Mesenchymal stem cell (in vitro differentiated cells and primary cell): ENCODE measurements at regions not wholly inside any gene's neighbourhood (a gene's known extent, or its start where the extent isn't known, plus 50 kb on each side); places are given as distances from the start of the nearest gene placed in this dataset.
A peak's percentile ranks its signal among the peaks of the same experiment; 100 is the strongest.

Experiments
- DNase-seq: peaks from one replicate; pipeline ENCODE4 v3.0.0-alpha.2; 2013
- H2AFZ ChIP-seq: one replicate; pipeline ENCODE4 v1.6.1; 2013; ENCODE audit warnings: low read depth, mild to moderate bottlenecking, control low read depth, inconsistent platforms, low read length, moderate library complexity
- H2AK5ac ChIP-seq: 2 replicates; pipeline ENCODE4 v1.6.1; 2013; ENCODE audit warnings: low read length, moderate library complexity, mild to moderate bottlenecking, inconsistent platforms; ENCODE audit not compliant: severe bottlenecking
- H2BK120ac ChIP-seq: one replicate; pipeline ENCODE4 v1.6.1; 2013; ENCODE audit warnings: low read depth, mild to moderate bottlenecking, inconsistent platforms, low read length, moderate library complexity
- H2BK12ac ChIP-seq, 2 experiments: one replicate each; pipeline ENCODE4 v1.6.1; 2013; ENCODE audit warnings: inconsistent platforms in 2 of 2, low read length in 2 of 2, mild to moderate bottlenecking in 2 of 2, moderate library complexity in 2 of 2, control low read depth in 1 of 2
- H2BK15ac ChIP-seq: one replicate; pipeline ENCODE4 v1.6.1; 2013; ENCODE audit warnings: mild to moderate bottlenecking, low read depth, inconsistent platforms; ENCODE audit not compliant: poor library complexity, severe bottlenecking
- H2BK5ac ChIP-seq: 2 replicates; pipeline ENCODE4 v1.6.1; 2013; ENCODE audit warnings: low read depth, mild to moderate bottlenecking, low read length, control low read depth, inconsistent platforms; ENCODE audit not compliant: poor library complexity, severe bottlenecking
- H3K14ac ChIP-seq, 2 experiments: one replicate each; pipeline ENCODE4 v1.6.1; 2013; ENCODE audit warnings: inconsistent platforms in 2 of 2, low read length in 2 of 2, control low read depth in 1 of 2, mild to moderate bottlenecking in 1 of 2, moderate library complexity in 1 of 2
- H3K18ac ChIP-seq, 2 experiments: one replicate each; pipeline ENCODE4 v1.6.1; 2013; ENCODE audit warnings: inconsistent platforms in 2 of 2, low read length in 2 of 2, control low read depth in 1 of 2, low read depth in 1 of 2, mild to moderate bottlenecking in 1 of 2
- H3K23ac ChIP-seq, 2 experiments: one replicate each; pipeline ENCODE4 v1.6.1; 2013; ENCODE audit warnings: inconsistent platforms in 2 of 2, low read length in 2 of 2, mild to moderate bottlenecking in 2 of 2, moderate library complexity in 2 of 2, control low read depth in 1 of 2
- H3K27ac ChIP-seq: 2 replicates; pipeline ENCODE4 v1.5.1; 2013; ENCODE audit warnings: mild to moderate bottlenecking, moderate library complexity, low read length, control low read depth, inconsistent platforms; ENCODE audit not compliant: poor library complexity, severe bottlenecking
- H3K27me3 ChIP-seq, 2 experiments: 2 replicates each; pipeline versions ENCODE4 v1.6.1 to v1.7.0; 2013; ENCODE audit warnings: low read length in 2 of 2, mild to moderate bottlenecking in 2 of 2, moderate library complexity in 2 of 2, control low read depth in 1 of 2, inconsistent platforms in 1 of 2; ENCODE audit not compliant: control insufficient read depth in 1 of 2, insufficient read depth in 1 of 2
- H3K36me3 ChIP-seq, 2 experiments: 2 replicates each; pipeline versions ENCODE4 v1.6.1 to v1.7.0; 2013; ENCODE audit warnings: low read length in 2 of 2, control low read depth in 1 of 2, inconsistent platforms in 1 of 2, low read depth in 1 of 2, mild to moderate bottlenecking in 1 of 2; ENCODE audit not compliant: insufficient read depth in 2 of 2, control insufficient read depth in 1 of 2
- H3K4ac ChIP-seq, 2 experiments: one replicate each; pipeline ENCODE4 v1.6.1; 2013; ENCODE audit warnings: inconsistent platforms in 2 of 2, low read length in 2 of 2, mild to moderate bottlenecking in 2 of 2, moderate library complexity in 2 of 2, control low read depth in 1 of 2, low read depth in 1 of 2
- H3K4me1 ChIP-seq: 2 replicates; pipeline ENCODE4 v1.6.1; 2013; ENCODE audit warnings: low read depth, low read length, control low read depth; ENCODE audit not compliant: control insufficient read depth, insufficient read depth
- H3K4me2 ChIP-seq: 2 replicates; pipeline ENCODE4 v1.6.1; 2013; ENCODE audit warnings: low read length, mild to moderate bottlenecking, inconsistent platforms; ENCODE audit not compliant: poor library complexity, severe bottlenecking
- H3K4me3 ChIP-seq, 2 experiments: 2 replicates each; pipeline versions ENCODE4 v1.5.1 to v1.7.0; 2013; ENCODE audit warnings: low read length in 2 of 2, mild to moderate bottlenecking in 2 of 2, control low read depth in 1 of 2, low read depth in 1 of 2; ENCODE audit not compliant: insufficient read depth in 1 of 2
- H3K79me1 ChIP-seq: replicated peaks from 2 replicates; pipeline ENCODE4 v1.6.1; 2013; ENCODE audit warnings: mild to moderate bottlenecking, control low read depth, low read length, inconsistent platforms; ENCODE audit not compliant: poor library complexity, severe bottlenecking
- H3K9ac ChIP-seq: 2 replicates; pipeline ENCODE4 v1.7.0; 2013; ENCODE audit warnings: mild to moderate bottlenecking, low read length, moderate library complexity
- H3K9me3 ChIP-seq: 2 replicates; pipeline ENCODE4 v1.7.0; 2013; ENCODE audit warnings: mild to moderate bottlenecking, low read length; ENCODE audit not compliant: control insufficient read depth
- H4K8ac ChIP-seq: one replicate; pipeline ENCODE4 v1.6.1; 2013; ENCODE audit warnings: inconsistent platforms, mild to moderate bottlenecking, low read length, moderate library complexity
- H4K91ac ChIP-seq: one replicate; pipeline ENCODE4 v1.6.1; 2013; ENCODE audit warnings: mild to moderate bottlenecking, low read length, inconsistent platforms
- WGBS: methylation state at CpG from one replicate; pipeline ENCODE4 v1.1.7; 2013; ENCODE audit warnings: mixed read lengths; 5-methylcytosine and 5-hydroxymethylcytosine counted together

DNA sequence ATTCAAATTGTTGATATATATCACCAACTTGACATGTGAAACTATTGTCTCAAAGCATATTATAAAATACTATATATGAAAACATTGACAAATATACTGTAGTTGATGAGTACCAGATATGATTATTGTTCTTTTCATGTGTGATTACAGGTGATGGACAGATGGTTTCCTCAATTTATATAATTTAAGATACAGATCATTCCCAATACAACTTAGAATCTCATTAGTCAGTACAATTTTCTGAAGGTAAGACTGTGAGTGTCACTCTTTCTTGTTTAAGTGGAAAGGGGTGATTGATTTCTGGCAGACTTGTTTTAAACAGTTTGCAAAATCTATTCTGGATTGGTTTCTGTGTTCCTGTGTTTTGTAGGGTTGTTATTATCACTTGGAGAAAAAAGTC is 498.8 kb downstream of the IRS2 start:
- no peak for DNase-seq

DNA sequence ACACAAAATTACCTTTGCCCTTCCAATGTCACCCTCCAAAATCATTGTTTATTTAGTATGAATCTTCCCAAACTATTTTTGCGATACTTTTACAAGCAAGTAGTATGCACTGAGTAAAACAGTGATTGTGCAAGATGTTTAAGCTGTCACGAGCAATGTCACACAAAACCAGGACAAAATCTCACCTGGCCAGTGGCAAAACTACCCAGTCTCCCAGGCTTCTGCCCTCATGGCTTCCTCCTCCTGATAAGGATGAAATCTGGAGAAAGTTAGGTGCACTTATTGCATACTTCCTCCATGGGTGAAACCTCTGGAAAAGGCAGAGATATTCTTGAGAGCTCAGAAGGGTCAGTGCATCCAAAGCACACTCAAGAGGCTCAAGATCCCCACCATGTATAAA is 500.8 kb downstream of the IRS2 start:
- no peak overlapping the region for H3K9ac ChIP-seq
- H2BK120ac ChIP-seq, result no peak overlapping the region
- H4K91ac ChIP-seq, result no peak overlapping the region
- H3K4me1 ChIP-seq, result no peaks in the 10 kb centered on the region
- no peak overlapping the region for H2AFZ ChIP-seq
- H3K79me1 ChIP-seq, result no peaks in the 10 kb centered on the region
- no peak overlapping the region for H4K8ac ChIP-seq
- H2BK5ac ChIP-seq, result no peak overlapping the region
- no peak overlapping the region for H3K18ac ChIP-seq
- no peak overlapping the region for H3K4me3 ChIP-seq
- WGBS, result no CpG with 5 or more reads among the region's 2 CpGs
- H3K23ac ChIP-seq, result no peak overlapping the region
- no peaks in the 10 kb centered on the region for H3K36me3 ChIP-seq
- no peak overlapping the region for H3K4me2 ChIP-seq
- no peak overlapping the region for H2BK15ac ChIP-seq
- no peak overlapping the region for H3K4ac ChIP-seq
- peaks cover 0 to 4% of the 10 kb centered on the region in 2 experiments for H3K27me3 ChIP-seq
- H2BK12ac ChIP-seq, result no peak overlapping the region
- H3K27ac ChIP-seq, result no peak overlapping the region
- no peak for DNase-seq
- no peaks in the 10 kb centered on the region for H3K9me3 ChIP-seq
- no peak overlapping the region for H3K14ac ChIP-seq
- no peak overlapping the region for H2AK5ac ChIP-seq

More for the DNA sequence above, 498.8 kb downstream of the IRS2 start:
- Histone ChIP-seq H2AK5ac (no peak overlapping the region), H3K79me1 (no peaks in the 10 kb centered on the region), H4K8ac (no peak overlapping the region), H3K27ac (no peak overlapping the region), H3K9me3 (no peaks in the 10 kb centered on the region), H3K4me2 (no peak overlapping the region), H3K4me3 (no peak overlapping the region), H2BK120ac (no peak overlapping the region), H2AFZ (no peak overlapping the region), H3K23ac (no peak overlapping the region), H3K18ac (no peak overlapping the region), H2BK5ac (no peak overlapping the region), H3K36me3 (no peaks in the 10 kb centered on the region), H3K4me1 (no peaks in the 10 kb centered on the region), H2BK15ac (no peak overlapping the region), H3K4ac (no peak overlapping the region), H3K9ac (no peak overlapping the region), H4K91ac (no peak overlapping the region), H2BK12ac (no peak overlapping the region), H3K27me3 (peaks cover 0 to 4% of the 10 kb centered on the region in 2 experiments), H3K14ac (no peak overlapping the region)

DNA sequence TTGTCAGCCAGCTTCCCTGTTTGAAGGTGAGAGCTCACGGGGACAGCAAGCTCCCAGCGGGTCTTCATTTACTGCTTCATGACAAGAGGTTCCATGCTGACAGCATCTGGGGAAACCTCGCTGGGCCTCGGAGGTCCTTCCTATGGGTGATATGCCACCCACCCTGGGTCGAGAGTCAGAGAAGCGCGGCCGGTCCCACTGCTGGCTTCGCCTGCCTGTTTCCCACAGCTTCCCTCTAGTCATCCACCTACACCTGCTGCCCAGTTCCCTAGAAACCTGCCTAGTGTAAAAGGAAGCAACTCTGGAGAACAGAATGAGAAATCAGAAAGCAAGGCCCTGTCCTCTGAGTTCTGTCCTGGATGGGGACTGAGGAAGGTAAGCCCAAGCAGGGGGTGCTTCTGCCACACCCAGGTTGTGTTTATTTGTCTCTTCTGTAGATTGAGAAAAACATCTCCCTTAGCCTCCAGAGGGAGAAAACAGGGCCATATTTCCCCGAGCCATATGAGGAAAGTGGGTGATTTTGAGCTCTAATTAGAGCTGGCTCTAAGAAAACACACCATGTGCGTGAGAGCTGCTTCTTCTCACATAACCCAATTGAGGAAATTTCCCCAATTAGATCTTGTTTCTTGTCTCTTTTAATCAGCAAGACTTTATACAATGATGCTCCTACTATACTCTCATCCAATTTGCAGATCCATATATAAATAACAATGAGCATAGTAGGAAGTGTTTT is 504.3 kb downstream of the IRS2 start:
- Histone ChIP-seq H2BK5ac (no peak overlapping the region), H2AK5ac (no peak overlapping the region), H4K8ac (peak overlapping the region; percentile 61), H3K23ac (no peak overlapping the region), H3K4me3 (no peak overlapping the region), H3K4me2 (no peak overlapping the region), H2AFZ (no peak overlapping the region), H2BK12ac (no peak overlapping the region), H3K4me1 (no peaks in the 10 kb centered on the region), H3K27ac (no peak overlapping the region), H2BK15ac (peak overlapping the region; percentile 18), H3K27me3 (no peaks in the 10 kb centered on the region), H3K14ac (no peak overlapping the region), H3K36me3 (no peaks in the 10 kb centered on the region), H3K79me1 (no peaks in the 10 kb centered on the region), H3K18ac (no peak overlapping the region), H3K9me3 (no peaks in the 10 kb centered on the region), H4K91ac (no peak overlapping the region), H3K9ac (no peak overlapping the region), H2BK120ac (no peak overlapping the region), H3K4ac (no peak overlapping the region)
- WGBS, result 89% methylated on average over 7 of the region's 11 CpGs
- DNase-seq, result no peak

DNA sequence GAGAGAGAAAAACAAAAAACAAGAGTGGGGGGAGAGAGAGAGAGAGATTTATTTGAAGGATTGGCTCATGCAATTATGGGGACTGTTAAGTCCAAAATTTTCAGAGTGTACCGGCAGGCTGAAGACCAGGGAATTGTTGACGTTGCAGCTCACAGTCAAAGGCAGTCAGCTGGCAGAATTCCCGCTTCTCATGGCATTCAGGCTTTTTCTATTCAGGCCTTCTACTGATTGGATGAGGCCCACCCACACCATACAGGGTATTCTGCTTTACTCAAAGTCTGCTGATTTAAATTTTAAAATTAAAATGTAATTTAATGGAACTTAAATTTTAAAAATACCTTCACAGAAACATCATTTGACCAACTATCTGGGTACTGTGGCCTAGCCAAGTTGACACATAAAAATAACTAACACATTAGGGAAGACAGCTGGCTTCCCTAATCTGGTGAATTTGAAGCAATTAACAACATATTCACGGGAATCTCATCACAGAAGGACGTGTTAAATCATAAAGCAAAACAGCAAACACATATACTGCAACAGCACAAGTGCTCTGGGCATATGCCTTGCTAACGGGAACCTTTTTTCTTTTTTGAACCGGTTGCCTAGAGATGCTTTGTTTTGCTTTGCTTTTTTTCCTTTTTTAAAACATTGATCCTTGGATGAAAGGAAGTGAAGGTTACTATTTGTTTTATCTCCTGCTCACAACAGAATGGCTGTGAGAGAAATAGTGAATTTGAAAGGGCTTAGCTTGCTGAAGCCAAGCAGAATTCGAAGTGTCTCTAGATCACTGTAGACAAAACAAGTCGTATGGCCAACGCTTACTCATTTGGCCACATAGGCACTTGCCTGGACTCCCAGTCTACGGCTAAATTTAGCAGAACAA is 505.1 kb downstream of the IRS2 start:
- no peak overlapping the region for H3K14ac ChIP-seq
- no peak overlapping the region for H3K4me2 ChIP-seq
- no peak overlapping the region for H2BK120ac ChIP-seq
- H4K8ac ChIP-seq, result no peak overlapping the region
- no peak overlapping the region for H2BK5ac ChIP-seq
- H3K79me1 ChIP-seq, result no peaks in the 10 kb centered on the region
- H2AK5ac ChIP-seq, result no peak overlapping the region
- no peak overlapping the region for H3K4me3 ChIP-seq
- H3K9me3 ChIP-seq, result no peaks in the 10 kb centered on the region
- no peak overlapping the region for H3K9ac ChIP-seq
- no peak overlapping the region for H2BK15ac ChIP-seq
- H3K36me3 ChIP-seq, result no peaks in the 10 kb centered on the region
- H3K27ac ChIP-seq, result no peak overlapping the region
- WGBS, result 91% methylated on average over 11 of the region's 11 CpGs
- H3K18ac ChIP-seq, result no peak overlapping the region
- H2BK12ac ChIP-seq, result no peak overlapping the region
- DNase-seq, result no peak
- no peaks in the 10 kb centered on the region for H3K27me3 ChIP-seq
- H4K91ac ChIP-seq, result no peak overlapping the region
- H3K4ac ChIP-seq, result no peak overlapping the region
- H3K4me1 ChIP-seq, result no peaks in the 10 kb centered on the region
- H3K23ac ChIP-seq, result no peak overlapping the region
- H2AFZ ChIP-seq, result no peak overlapping the region
